Adrenal gland (tissue), 9 donors: ENCODE measurements at regions not wholly inside any gene's neighbourhood (a gene's known extent, or its start where the extent isn't known, plus 50 kb on each side); places are given as distances from the start of the nearest gene placed in this dataset.

Source experiments
- DNase-seq, 7 donors: peaks; one replicate each; pipeline ENCODE4 v3.0.0-alpha.2; 2019 to 2020
- H3K27ac ChIP-seq, 5 donors: fragments of 200-600 bp; sonication (generic) in 4 of 5; 1 replicate in 3 of 5; 2 replicates in 2 of 5; pipeline versions ENCODE4 v1.5.1 to v1.8.0; 2016 to 2020; ENCODE audit warnings: mild to moderate bottlenecking in 1 of 5
- H3K27me3 ChIP-seq: fragments of 200-600 bp; 2 replicates; pipeline ENCODE4 v1.8.0; 2021
- H3K36me3 ChIP-seq, 2 donors: fragments of 200-600 bp; replicated peaks in 1 of 2; 1 replicate in 1 of 2; 2 replicates in 1 of 2; pipeline versions ENCODE4 v1.5.1 to v1.8.0; 2018 to 2022
- H3K4me1 ChIP-seq, 2 donors: fragments of 200-600 bp; replicated peaks in 1 of 2; 1 replicate in 1 of 2; 2 replicates in 1 of 2; pipeline versions ENCODE4 v1.5.1 to v1.8.0; 2018 to 2021
- H3K4me3 ChIP-seq, 4 donors: fragments of 200-600 bp; sonication (generic) in 3 of 4; one replicate each; pipeline ENCODE4 v1.5.1; 2016 to 2018
- H3K9me3 ChIP-seq, 3 donors: fragments of 200-600 bp; sonication (generic) in 1 of 3; replicated peaks in 1 of 3; 1 replicate in 2 of 3; 2 replicates in 1 of 3; pipeline versions ENCODE4 v1.5.1 to v1.8.0; 2016 to 2021
- CTCF ChIP-seq, 6 experiments: fragments of 450-650 bp in 4 of 6; fragments of 200-600 bp in 2 of 6; sonication (generic) in 1 of 6; IDR thresholded peaks; 1 replicate in 5 of 6; 2 replicates in 1 of 6; pipeline versions ENCODE4 v1.5.1 to v1.8.0; 2016 to 2021; ENCODE audit warnings: antibody characterized with exemption in 6 of 6, mild to moderate bottlenecking in 2 of 6, moderate library complexity in 1 of 6
- POLR2A ChIP-seq, 2 donors: fragments of 450-650 bp; IDR thresholded peaks; one replicate each; pipeline ENCODE4 v1.6.1; 2017; ENCODE audit warnings: antibody characterized with exemption in 2 of 2, mild to moderate bottlenecking in 2 of 2, moderate library complexity in 1 of 2
- WGBS, 4 donors: extraction: QIAGEN DNeasy Blood & Tissue Kit in 2 of 4; methylation state at CpG; one replicate each; pipeline versions ENCODE4 v1.1.5 to v1.1.7; 2013 to 2017; 5-methylcytosine and 5-hydroxymethylcytosine counted together
- intact Hi-C, 2 donors: fragments of 100-400 bp; cut with DNase I; formaldehyde crosslinking; loops; one replicate each; pipeline versions ENCODE4 v1.14.1 to v1.15.0; 2022 to 2023
- donor health status: healthy with polysubstance abuse.
- donor health status: Bipolar disorder and iron deficiency.
- donor health status: DM: yes; HTN: yes; CAD: no.
- donor health status: DM: no; HTN: no; CAD: no.
- donor health status: DM: no; HTN: no; CAD: no.

GRCh38 chr15:81473177-81473576, 99.2 kb upstream of the TMC3 start:
- no peak for TF ChIP-seq POLR2A (IDR thresholded peaks at IDR 0.05)
- TF ChIP-seq CTCF (IDR thresholded peaks at IDR 0.05): no peak

GRCh38 chr15:81471151-81471550, 97.1 kb upstream of the TMC3 start:
- intact Hi-C loops: no loop called here
- TF ChIP-seq POLR2A (IDR thresholded peaks at IDR 0.05): no peak
- no peak for TF ChIP-seq CTCF (IDR thresholded peaks at IDR 0.05)
- Histone ChIP-seq H3K9me3 (no peaks in the 10 kb centered on the region), H3K4me3 (no peak overlapping the region), H3K27ac (no peak overlapping the region), H3K27me3 (peaks cover 18% of the 10 kb centered on the region), H3K36me3 (no peaks in the 10 kb centered on the region), H3K4me1 (no peaks in the 10 kb centered on the region)
- DNase-seq: no peak
- 46 to 64% (median 54%) methylated on average over 2 of the region's 2 CpGs for WGBS, 4 donors

More at GRCh38 chr15:81473177-81473576, 99.2 kb upstream of the TMC3 start:
- intact Hi-C loops: no loop called here
- no peak for DNase-seq
- Histone ChIP-seq H3K4me3 (no peak overlapping the region), H3K27ac (no peak overlapping the region), H3K4me1 (no peaks in the 10 kb centered on the region), H3K9me3 (peaks cover 0 to 9% (median 0%) of the 10 kb centered on the region in 3 donors), H3K27me3 (peaks cover 16% of the 10 kb centered on the region), H3K36me3 (no peaks in the 10 kb centered on the region)
- WGBS, 4 donors: 74 to 85% (median 82%) methylated on average over 4 of the region's 4 CpGs

GRCh38 chr15:81469154-81469553, 95.1 kb upstream of the TMC3 start:
- Histone ChIP-seq H3K27ac (no peak overlapping the region), H3K4me1 (no peaks in the 10 kb centered on the region), H3K27me3 (peaks cover 24% of the 10 kb centered on the region), H3K9me3 (peaks cover 0 to 3% (median 0%) of the 10 kb centered on the region in 3 donors), H3K4me3 (no peak overlapping the region), H3K36me3 (no peaks in the 10 kb centered on the region)
- TF ChIP-seq POLR2A (IDR thresholded peaks at IDR 0.05): no peak
- no peak for TF ChIP-seq CTCF (IDR thresholded peaks at IDR 0.05)
- WGBS, 4 donors: 59 to 72% (median 70%) methylated on average over 5 of the region's 5 CpGs
- intact Hi-C loops: no loop called here
- DNase-seq: no peak

GRCh38 chr15:81466741-81467140, 92.7 kb upstream of the TMC3 start:
- Histone ChIP-seq H3K4me1 (no peaks in the 10 kb centered on the region), H3K9me3 (peaks cover 0 to 4% (median 0%) of the 10 kb centered on the region in 3 donors), H3K36me3 (no peaks in the 10 kb centered on the region), H3K4me3 (no peak overlapping the region), H3K27me3 (peaks cover 9% of the 10 kb centered on the region), H3K27ac (no peak overlapping the region)
- TF ChIP-seq POLR2A (IDR thresholded peaks at IDR 0.05): no peak
- DNase-seq: no peak
- intact Hi-C loops: no loop called here
- WGBS, 4 donors: 63 to 89% (median 74%) methylated on average over 3 of the region's 3 CpGs

GRCh38 chr15:81454024-81454423, 80.0 kb upstream of the TMC3 start:
- intact Hi-C loops: no loop called here
- TF ChIP-seq POLR2A (IDR thresholded peaks at IDR 0.05) (no peak), CTCF (IDR thresholded peaks at IDR 0.05) (no peak)
- Histone ChIP-seq H3K27me3 (no peaks in the 10 kb centered on the region), H3K4me1 (no peaks in the 10 kb centered on the region), H3K9me3 (no peaks in the 10 kb centered on the region), H3K27ac (no peak overlapping the region), H3K4me3 (no peak overlapping the region), H3K36me3 (no peaks in the 10 kb centered on the region)
- no peak for DNase-seq
- 69 to 86% (median 77%) methylated on average over 1 of the region's 1 CpG for WGBS, 4 donors
